Activated CD8-positive, alpha-beta memory T cell treated with anti-CD3 and anti-CD28 coated beads, Interleukin-2, amount 50 U/mL, for 4 hours (primary cell): ENCODE measurements at regions not wholly inside any gene's neighbourhood (a gene's known extent, or its start where the extent isn't known, plus 50 kb on each side); places are given as distances from the start of the nearest gene placed in this dataset.
"Not testable (repeated sequence)": the region's sequence is repeated elsewhere in the genome, so short reads cannot be mapped to it uniquely, and the experiment has no call there.

ENCODE experiments used
- DNase-seq: peaks from one replicate; pipeline ENCODE4 v3.0.0-alpha.2; 2020

DNA sequence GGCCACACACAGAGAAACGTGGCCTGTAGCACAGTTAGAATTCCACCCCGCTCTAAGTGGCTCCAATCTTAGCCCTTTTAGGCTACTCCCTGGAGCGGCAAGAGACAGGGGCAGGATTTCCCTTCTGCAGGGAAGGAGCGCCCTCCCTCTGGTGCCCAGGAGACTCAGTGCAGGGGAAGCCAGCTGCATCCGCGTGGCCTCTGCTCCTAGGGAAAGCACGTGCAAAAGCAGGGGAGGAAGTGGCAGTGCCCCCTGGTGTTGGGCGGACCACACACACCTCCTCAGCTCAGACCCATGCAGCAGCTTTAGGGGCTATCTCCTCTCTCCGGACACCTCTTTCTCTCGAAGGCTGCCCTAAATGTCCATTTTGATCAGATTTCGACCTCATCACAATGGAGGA, 50.0 kb downstream of the SPRING1 start:
- peak; percentile 18 for DNase-seq

DNA sequence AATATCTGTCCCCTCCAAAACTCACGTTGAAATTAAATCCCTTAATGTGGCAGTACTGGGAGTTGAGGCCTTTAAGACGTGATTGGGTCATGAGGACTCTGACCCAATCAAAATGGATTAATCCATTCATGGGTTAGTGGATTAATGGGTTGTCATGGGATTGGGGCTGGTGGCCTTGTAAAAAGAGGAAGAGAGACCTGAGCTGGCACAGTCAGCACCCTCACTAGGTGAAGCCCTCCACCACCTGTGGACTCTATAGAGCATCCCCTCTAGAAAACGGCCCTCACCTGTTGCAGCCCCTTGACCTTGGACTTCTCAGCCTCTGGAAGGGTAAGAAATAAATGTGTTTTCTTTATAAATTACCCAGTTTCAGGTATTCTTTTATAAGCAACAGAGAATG, 53.0 kb downstream of the SPRING1 start:
- DNase-seq, result no peak

DNA sequence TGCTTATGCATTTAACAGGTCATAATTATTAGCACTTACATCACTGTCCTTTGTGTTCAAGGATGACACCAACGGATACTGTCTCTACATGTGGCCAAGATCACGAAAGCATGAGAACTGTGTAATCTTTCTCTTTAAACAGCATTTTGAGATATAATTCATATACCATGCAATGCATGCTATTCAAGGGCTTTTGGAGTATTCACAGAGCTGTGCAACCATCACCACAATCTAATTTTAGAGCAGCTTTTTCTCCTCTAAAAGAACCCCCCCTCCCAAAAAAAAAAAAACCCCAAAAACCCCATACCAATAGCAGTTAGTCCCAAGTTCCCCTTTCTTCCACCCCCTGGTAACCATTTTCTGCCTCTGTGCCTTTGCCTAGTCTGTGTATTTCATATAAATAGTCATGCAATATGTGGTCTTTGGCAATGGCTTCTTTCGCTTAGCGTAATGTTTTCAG, 60.6 kb downstream of the SPRING1 start:
- DNase-seq, result no peak

DNA sequence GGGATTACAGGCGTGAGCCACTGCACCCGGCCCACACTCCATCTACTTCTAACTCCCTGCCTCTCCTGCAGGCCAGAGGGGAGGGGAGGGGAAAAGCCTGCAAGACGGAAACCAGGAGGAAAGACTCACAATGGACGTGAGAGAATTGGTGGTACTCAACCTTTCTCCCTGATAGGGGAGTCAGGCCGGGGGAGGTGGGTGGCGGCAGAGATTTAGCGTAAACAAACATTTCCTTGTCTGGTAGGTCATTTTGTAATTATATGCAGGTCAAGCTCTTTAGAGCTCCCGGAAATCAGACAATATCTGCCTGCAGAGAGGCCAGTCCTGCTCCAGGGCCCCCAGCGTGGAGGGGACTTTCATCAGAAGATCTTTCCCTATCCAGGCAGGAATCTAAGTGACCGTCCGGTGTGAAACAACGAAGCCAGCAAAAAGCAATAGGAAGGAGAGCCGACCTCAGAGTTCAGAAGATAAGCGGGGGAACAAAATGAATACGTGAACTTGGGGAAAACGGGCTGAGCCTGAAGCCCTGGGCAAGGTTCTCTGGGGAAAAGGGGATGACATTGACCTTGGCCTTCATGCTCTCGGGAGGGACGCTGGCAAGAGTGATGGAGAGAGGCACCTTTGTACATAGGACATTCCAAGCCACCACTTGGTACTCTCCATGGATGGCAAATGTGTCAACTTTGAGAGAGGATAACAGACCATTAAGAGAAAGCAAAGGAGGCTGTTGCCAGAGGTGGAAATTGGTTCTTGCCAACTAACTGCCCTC, 62.3 kb downstream of the SPRING1 start:
- DNase-seq, result no peak

DNA sequence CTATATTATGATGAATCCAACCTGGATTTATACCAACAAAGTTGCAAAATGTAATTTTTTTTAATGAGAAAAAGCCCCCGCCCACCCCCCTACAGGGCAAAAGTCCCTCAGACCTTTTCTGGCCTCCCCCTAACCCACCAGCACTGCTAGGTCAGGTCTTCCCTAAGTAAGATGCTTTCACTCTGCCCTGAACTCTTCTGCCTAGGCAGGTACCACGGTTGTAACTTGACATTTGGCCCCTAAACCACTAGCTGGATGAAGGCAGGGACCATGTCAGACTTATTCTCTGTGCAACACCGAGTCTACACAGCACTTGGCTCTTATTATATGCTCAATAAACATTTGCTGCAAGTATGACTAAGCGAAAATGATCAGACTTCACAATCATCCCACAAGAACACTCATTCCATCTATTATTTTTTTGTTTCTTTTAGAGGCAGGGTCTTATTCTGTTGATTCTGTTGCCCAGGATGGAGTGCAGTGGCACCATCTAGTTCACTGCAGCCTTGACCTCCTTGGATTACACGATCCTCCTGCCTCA, 63.2 kb downstream of the SPRING1 start:
- no peak for DNase-seq

DNA sequence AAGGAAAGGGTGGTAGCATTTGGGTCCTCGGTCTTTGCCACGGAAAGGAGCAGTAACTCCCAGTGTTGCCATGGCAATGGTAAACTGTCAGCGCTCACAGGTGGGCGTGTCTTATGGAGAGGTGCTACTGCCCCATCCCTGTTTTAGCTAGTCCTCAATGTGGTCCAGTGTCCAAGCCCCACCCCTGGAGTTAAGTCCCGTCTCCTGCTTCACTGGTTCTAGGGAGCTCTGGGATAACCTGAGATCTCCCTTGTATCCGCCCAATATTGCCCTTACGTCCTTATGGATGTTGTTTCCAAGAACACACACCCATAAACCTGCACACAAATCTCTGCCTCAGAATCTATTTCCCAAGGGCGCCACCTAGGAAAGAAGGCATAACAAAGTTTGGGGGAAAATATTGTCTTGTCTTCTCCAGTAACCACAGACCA, 64.2 kb downstream of the SPRING1 start:
- DNase-seq, result no peak

DNA sequence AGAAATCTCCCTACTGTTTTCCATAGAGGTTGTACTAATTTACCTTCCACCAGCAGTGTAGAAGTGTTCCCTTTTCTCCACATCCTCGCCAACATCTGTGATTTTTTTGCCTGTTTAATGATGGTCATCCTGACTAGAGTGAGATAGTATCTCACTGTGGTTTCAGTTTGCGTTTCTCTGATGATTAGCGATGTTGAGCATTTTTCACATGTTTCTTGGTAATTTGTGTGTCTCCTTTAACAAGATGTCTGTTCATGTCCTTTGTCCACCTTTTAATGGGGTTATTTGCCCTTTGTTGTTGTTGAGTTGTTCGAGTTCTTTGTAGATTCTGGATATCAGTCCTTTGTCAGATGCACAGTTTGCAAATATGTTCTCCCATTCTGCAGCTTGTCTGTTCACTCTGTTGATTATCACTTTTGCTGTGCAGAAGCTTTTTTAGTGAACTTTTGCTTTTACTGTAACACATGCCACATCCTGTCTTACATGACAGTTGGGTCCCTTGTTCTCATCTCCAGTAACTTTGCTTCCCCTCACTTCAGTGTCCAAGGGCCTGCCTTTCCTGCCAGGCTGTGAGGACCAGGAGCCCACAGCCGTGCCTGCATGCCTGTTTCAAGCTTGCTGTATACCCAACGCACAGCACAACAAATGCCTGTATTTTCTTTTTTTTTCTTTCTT, 64.9 kb downstream of the SPRING1 start:
- DNase-seq, result no peak

DNA sequence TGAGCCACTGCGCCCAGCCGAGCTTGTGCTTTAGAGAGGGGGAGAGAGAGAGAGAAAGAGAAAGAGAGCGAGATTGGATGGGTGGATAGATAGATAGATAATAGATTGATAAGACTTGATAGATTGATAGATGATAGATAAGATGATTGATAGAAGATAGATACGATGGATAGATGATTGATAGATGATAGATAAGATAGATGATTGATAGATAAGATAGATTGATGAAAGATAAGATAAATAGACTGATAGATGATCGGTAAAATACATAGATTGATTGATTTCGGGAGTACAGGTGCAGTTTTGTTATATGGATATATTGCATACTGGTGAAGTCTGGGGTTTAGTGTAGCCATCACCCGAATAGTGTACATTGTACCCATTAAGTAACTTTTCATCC, 65.9 kb downstream of the SPRING1 start:
- no peak for DNase-seq

DNA sequence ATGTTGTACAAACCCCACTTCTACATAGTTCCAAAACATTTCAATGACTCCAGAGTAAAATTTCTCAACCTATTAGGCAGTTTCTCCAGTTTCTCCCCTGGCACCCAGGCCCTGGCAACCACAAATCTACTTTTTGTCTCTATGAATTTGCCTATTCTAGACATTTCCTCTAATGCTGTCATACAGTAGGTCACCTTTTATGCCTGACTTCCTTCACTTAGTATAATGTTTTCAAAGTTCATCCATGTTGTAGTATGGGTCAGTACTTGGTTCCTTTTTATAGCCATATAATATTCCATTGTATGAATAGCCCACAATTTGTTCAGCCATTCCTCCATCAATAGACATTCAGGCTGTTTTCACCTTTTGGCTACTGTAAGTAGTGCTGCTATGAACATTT, 67.0 kb downstream of the SPRING1 start:
- no peak for DNase-seq

DNA sequence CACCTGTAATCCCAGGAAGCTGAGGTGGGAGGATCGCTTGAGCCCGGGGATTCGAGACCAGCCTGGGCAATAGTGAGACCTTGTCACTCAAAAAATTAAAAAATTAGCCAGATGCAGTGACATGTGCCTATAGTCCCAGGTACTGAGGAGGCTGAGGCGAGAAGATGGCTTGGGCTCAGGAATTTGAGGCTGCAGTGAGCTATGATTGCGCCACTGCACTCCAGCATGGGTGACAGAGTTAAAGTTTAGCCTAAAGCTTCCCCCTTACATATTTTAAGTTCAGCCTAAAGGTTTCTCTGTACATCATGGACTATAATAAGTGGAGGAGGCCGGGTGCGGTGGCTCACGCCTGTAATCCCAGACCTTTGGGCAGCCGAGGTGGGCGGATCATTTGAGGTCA, 70.1 kb downstream of the SPRING1 start:
- no peak for DNase-seq

DNA sequence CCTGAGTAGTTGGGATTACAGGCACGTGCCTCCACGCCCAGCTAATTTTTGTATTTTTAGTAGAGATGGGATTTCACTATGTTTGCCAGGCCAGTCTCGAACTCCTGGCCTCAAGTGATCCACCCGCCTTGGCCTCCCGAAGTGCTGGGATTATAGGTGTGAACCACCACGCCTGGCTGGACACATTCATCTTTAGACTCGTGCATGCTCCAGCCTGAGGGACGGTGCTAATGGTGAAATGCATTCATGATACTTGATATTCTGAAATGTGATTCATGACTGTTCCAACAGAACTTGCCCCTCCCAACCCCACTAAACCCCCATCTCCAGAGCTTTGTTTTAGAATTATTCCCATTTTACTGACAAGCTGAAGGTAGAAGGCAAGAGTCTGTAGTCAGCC, 71.0 kb downstream of the SPRING1 start:
- not testable (repeated sequence) for DNase-seq

DNA sequence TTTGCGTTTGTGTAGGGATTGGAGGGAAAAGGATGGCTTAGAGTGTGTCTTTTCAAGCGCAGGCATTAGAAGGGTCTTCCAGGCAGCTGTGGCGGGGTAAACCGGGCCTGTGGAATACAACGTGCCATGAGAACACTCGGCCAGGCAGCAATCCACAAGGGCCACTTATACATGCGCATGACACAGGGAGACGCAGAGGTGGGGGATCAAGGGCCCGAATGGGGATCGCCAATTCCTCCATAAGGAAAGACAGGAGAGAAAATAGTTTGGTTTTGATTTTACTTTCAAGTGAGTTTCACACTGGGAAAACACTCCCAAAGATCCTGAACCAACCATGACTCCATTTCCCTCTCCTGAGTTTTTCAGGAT, 71.6 kb downstream of the SPRING1 start:
- DNase-seq, result no peak

DNA sequence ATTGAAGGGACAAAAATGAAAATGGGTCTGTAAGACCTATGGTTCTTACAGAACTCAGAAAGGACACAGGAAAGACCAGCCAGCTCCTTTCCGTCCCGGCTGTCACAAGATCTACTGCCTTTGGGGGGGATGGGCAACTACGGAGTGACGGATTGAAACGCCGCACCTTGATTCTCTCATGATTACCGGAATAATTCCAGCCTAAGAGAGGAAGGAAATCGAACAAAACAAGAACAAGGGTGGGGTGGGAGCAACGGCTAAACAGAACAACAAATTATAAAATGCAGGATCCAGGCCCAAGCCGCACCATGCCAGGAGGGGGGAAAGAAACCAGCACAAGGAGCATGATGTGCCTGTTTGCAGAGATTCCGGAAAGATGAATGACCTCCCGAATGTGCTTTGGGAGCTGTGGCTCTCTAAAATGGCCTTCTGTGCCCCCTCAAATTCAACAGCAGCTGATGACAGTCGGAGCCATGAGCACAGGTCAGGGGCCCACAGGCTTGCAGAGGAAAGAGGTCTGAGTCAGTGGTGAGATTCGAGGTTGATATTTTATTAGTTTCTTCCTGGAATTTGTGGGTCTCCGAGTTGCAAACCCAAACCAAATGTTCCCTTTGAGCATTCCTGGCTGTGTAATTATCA, 72.1 kb downstream of the SPRING1 start:
- no peak for DNase-seq

DNA sequence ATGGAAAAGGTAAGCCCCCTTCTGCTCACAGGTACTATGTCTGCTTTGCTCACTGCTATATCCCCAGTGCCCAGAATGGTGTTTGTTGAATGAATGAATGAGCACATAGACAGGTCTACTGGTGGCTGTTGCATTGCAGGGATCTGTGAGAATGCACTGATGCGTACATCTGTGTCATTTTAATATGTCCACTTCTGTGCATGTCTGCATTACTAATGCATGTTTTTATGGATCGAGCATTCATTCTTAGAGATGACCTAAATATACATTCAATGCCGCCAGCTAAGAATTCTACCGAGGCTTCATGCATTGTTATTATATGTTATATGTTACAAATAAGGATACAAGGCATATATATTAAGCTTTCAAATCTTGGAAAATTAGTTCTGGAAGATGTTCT, 73.8 kb downstream of the SPRING1 start:
- DNase-seq, result no peak

DNA sequence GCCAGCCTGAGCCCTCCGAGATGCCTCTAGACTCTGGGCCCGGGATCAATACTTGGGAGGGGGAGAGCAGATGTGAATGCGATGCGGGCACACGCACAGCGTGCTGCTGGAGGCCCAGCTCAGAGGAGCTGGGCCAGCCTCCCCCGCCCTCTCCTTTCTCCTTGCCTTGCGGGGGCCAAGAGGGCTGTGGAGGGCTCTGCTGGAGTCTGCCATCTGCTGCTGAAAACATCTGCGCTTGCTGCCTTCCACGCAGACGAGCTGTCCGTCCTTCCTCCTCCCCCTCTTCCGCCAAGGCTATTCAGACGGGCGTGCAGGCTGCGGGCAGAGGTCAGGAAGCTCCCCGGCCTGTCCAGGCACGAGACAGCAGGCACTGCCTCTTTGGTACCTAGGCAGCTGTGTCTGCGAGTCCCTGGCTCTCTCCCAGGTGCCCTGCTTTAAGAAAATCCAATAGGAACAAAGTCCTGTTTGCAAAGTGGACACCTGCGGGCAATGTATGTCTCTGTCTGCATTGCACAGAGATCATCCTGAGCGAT, 75.2 kb downstream of the SPRING1 start:
- DNase-seq, result no peak

DNA sequence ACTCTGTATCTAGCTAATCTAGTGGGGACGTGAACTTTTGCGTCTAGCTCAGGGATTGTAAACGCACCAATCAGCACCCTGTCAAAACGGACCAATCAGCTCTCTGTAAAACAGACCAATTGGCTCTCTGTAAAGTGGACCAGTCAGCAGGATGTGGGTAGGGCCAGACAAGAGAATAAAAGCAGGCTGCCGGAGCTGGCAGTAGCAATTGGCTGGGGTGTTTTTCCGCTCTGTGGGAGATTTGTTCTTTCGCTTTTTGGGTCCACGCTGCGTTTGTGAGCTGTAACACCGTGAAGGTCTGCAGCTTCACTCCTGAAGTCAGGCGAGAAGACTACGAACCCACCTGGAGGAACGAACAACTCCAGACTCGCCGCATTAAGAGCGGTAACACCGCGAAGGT, 76.5 kb downstream of the SPRING1 start:
- no peak for DNase-seq

DNA sequence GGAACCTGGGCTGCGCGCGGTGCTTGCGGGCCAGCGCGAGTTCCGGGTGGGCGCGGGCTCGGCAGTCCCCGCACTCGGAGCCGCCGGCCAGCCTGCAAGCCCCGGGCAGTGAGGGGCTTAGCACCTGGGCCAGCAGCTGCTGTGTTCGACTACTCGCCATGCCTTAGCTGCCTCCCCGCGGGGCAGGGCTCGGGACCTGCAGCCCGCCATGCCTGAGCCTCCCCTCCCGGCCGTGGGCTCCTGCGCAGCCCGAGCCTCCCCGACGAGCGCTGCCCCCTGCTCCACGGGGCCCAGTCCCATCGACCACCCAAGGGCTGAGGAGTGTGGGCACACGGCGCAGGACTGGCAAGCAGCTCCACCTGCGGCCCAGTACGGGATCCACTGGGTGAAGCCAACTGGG, 77.1 kb downstream of the SPRING1 start:
- not testable (repeated sequence) for DNase-seq

DNA sequence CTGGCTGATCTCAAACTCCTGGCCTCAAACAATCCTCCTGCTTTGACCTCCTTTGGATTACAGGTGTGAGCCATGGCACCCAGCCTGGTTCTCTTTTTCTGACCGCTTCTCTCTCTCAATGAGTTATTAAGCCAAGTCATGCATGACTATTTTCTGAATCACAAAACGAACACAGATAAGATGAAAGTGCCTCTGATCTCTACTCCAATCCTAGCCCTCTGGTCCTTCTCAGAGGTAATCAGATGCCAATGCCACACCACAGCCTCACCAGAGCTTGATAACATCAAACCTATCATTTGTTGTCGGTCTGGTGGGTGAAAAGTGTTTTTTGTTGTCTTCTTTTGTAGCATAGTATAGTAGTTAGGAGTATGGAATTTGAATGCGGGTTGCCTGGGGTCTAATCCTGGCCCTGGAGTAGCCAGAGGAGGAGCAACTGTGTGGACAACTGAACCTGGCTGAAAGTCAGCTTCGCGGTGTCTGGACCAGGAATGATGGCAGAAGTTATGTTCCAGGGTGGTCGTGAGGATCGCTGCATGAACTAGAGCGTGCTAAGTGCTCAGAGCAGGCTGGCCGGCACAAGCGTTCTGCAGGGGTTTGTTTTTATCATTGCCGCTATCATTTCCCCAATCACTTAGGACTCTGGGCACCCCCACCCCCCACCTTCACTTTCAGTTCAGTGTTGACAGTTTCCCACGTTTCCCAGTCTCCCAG, 77.9 kb downstream of the SPRING1 start:
- no peak for DNase-seq

DNA sequence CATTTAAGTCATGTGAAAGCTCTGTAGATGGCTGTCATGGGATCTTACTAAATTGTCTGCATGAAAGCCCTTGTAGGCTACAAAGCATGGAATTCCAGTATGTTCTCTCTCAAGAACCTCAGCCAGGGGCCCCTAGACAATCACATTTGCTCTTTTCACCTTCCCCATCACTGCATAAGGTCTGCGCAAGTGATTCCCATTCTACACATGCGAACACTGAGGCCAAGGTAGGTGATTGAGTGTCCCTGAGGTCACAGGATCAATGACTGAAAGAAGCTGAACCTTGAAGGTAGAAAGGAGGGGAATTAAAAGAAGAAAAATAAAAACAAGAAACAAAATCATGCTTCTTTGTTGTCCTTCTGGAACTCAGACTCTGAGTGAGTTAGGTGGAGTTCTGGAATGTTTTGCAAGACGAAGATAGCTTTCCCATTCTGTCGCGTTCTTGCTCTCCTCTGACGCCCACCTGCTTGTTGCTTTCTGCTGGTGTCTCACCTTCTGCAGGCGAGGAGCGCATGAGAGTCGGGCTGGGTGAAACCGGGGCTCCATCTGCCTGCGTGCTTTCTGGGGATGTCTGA, 79.9 kb downstream of the SPRING1 start:
- no peak for DNase-seq

DNA sequence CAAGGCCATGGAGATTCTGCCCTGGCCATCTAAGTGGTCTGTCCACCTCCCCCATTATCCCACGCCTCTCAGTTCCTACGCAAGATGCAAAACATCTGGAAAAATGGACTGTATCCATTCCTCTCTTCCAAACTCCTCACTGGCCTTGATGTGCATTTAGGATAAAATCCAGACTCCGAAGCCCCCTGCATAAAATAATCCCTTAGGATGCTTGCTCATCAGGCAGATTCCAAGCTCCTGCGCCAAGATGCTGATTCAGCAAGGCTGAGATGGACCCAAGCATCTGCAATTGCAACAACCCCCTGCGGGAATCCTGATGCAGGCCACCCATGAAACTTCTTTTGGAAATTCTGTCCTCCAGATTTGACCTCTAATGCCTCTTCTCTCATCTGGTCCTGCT, 81.6 kb downstream of the SPRING1 start:
- DNase-seq, result no peak

DNA sequence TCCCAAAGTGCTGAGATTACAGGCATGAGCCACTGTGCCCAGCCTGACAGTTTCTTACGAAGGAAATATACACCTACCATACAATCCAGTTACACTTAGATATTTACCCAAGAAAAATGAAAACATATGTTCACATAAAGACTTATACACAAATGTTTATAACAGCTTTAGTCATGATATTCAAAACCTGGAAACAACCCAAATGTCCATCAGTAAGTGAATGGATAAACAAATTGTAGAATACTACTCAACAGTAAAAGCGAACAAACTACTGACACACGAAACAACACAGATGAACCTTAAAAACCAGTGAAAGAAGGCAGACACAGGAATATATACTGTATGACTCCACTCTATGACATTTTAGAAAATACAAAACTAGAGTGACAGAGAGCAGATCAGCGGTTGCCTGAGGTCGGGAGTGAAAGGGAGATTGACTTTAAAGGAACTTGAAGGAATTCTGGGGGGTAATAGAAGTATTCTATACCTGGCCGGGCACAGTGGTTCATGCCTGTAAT, 83.6 kb downstream of the SPRING1 start:
- DNase-seq, result no peak

DNA sequence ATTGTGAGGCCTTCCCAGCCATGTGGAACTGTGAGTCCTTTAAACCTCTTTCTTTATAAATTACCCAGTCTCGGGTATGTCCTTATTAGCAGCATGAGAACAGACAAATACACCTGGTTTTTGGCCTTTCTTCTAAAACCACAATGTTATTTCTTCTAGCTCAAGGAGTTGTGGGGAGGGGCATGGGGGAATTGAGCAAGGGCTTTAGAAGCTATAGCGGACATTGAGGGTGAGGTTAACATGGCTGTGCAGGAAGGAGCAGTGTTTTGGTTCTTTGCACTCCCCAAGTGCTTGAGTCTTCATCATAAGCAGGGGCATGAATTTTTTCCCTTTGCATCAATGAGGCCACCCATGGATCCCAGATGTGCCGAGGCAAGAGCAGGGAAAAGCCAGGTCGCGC, 86.8 kb downstream of the SPRING1 start:
- no peak for DNase-seq
